Right ventricle myocardium inferior (tissue), 1 donor: ENCODE measurements at regions not wholly inside any gene's neighbourhood (a gene's known extent, or its start where the extent isn't known, plus 50 kb on each side); places are given as distances from the start of the nearest gene placed in this dataset.
A peak's percentile ranks its signal among the peaks of the same experiment; 100 is the strongest.

Experiments
- ATAC-seq: fragments of 200-7000 bp; cut with Tn5 transposase; one replicate; pipeline ENCODE4 v1.9.1; 2020; ENCODE audit warnings: mild to moderate bottlenecking, moderate library complexity
- DNase-seq: peaks from one replicate; pipeline ENCODE4 v3.0.0; 2021; ENCODE audit errors: missing footprints
- intact Hi-C: fragments of 100-400 bp; cut with DNase I; formaldehyde crosslinking; loops from one replicate; pipeline ENCODE4 v1.11.0; 2022
- donor health status: DM: no; HTN: yes; CAD: no; lungs with severe emphysema.

DNA sequence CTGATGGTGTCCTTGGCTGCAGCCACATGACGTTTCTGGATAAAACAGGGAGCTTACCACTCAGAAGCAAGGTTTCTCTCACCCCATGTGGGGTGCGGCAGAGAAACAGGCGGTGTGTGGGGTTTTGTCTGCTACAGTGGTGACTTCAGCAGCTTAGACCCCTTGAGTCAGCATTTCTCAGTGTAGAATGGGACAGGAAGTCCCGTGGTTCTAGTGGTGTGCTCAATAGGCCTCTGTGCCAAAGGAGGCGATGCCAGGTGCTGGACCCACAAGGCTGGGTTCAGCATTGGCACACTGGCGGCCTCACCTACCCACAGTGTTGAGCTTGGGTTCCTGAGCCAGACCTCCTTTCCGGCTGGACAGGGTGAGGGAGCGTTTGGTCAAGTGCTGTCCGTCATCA is 125.2 kb upstream of the SMIM23 start:
- intact Hi-C loops: no loop called here
- ATAC-seq: peak; percentile 47
- DNase-seq: no peak

- no peak for DNase-seq
- intact Hi-C loops: no loop called here
- no peak for ATAC-seq
Observed at GRCh38 chr5:171661143-171661542, 124.5 kb upstream of the SMIM23 start.

GRCh38 chr5:171663311-171664085 is 122.1 kb upstream of the SMIM23 start:
- DNase-seq (no peak), ATAC-seq (no peak)
- intact Hi-C loops: no loop called here

DNA sequence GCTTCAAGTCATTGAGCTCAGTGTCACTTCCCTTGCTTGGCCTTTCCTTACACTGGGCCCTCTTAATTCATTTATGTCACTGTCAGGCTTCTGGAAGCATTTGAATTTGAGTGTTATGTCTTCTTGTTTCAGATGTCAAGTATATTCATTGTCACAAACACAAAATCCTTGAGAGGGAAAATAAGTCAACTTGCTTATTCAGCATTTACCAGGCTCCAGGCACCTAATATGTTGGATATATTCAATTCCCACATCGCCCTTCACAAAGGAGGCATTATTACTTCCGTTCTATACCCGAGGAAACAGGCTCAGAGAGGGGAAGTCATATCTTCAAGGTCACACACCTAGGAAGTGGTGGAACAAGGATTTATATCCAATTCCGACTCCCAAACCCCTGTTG is 121.1 kb upstream of the SMIM23 start:
- ATAC-seq (no peak), DNase-seq (no peak)
- intact Hi-C loops: no loop called here

- ATAC-seq: no peak
- intact Hi-C loops: no loop called here
Observed at GRCh38 chr5:171666815-171667214, 118.8 kb upstream of the SMIM23 start.

DNA sequence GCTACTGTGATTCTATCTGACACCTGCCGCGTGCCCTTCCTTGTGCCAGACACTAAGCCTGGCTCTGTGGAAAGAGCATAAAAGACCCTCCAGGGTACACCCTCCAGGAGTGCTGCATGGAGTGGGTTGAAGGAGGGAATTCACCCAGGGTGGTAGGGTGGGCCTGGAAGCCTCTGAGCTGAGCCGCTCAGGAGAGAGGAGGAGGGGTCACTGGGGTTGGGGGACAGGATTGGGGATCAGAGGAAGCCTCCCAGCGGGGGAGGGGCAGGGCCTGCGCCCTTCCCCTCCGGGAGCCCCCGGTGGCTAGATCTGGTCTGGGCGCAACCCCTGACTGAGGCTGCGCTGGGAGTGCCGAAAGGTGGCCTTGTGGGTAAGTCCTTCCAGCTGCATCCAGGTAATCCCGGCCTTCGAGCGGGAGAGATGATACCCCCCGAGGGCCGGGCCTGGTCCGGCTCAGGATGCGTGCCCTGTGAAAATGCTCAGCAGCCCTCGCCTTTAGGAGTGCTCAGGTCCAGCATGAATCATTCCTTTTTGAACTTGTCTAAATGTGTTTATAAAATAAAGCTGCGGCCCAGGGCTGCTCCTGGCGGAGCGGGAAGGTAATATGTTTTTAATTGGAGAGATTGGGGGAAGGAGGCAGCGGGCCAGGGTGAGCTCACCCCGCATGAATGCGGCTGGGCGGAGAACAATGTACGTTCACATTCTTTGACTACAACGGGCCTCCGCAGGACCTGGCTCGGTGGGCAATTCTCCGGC is 118.1 kb upstream of the SMIM23 start:
- DNase-seq (peak; percentile 73), ATAC-seq (peak; percentile 77)
- intact Hi-C loops: no loop called here

More at GRCh38 chr5:171666815-171667214, 118.8 kb upstream of the SMIM23 start:
- DNase-seq: no peak

DNA sequence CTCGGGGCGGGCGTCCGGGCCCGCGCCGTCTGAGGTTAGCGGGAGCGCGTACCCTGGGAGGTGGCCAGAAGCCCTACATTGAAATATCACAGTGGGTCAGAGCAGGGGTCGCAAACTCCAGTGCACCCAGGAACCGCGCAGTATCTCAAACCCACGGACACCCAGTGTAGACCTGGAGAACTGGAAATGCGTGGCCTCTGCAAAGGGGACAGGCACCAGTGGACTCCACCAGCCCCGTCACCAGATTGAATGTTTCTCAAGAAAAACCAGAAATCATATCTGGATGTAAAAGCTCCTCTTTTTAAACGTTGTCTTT is 117.6 kb upstream of the SMIM23 start:
- DNase-seq (no peak), ATAC-seq (no peak)
- intact Hi-C loops: no loop called here

- intact Hi-C loops: no loop called here
- ATAC-seq (no peak), DNase-seq (no peak)
Observed at GRCh38 chr5:171669571-171669970, 116.0 kb upstream of the SMIM23 start.

- no peak for ATAC-seq
- intact Hi-C loops: no loop called here
- no peak for DNase-seq
Observed at GRCh38 chr5:171672556-171672955, 113.1 kb upstream of the SMIM23 start.

GRCh38 chr5:171673328-171673727 is 112.3 kb upstream of the SMIM23 start:
- ATAC-seq: no peak
- intact Hi-C loops: no loop called here
- no peak for DNase-seq

DNA sequence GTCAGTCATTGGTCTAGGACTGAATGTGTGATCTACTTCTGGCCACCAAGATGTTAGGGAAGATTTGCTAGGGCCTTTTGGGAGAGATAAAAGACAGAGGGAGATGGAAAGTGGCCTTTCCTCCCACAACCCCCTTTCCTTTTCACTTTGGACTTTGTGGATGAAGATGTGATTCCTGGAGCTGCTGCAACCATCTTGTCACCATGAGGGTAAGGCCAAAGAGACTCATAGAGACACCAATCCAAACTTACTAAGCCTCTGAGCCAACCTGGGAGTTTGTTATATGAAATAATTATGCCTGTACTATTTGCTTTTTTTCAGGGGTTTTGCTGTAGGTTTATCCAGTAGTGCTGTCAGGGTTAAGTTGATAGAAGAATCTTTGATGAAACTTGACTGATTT is 111.8 kb upstream of the SMIM23 start:
- intact Hi-C loops: no loop called here
- no peak for DNase-seq
- no peak for ATAC-seq

GRCh38 chr5:171675511-171675910 is 110.1 kb upstream of the SMIM23 start:
- no peak for DNase-seq
- no peak for ATAC-seq
- intact Hi-C loops: no loop called here

GRCh38 chr5:171676286-171676944 is 109.2 kb upstream of the SMIM23 start:
- peak; percentile 34 for ATAC-seq
- DNase-seq: no peak
- intact Hi-C loops: no loop called here

- ATAC-seq (no peak), DNase-seq (no peak)
- intact Hi-C loops: no loop called here
Observed at GRCh38 chr5:171678646-171679045, 107.0 kb upstream of the SMIM23 start.

- ATAC-seq (no peak), DNase-seq (no peak)
- intact Hi-C loops: no loop called here
Observed at GRCh38 chr5:171680485-171680884, 105.1 kb upstream of the SMIM23 start.

- intact Hi-C loops: no loop called here
- no peak for DNase-seq
- ATAC-seq: no peak
Observed at GRCh38 chr5:171681061-171681460, 104.6 kb upstream of the SMIM23 start.

DNA sequence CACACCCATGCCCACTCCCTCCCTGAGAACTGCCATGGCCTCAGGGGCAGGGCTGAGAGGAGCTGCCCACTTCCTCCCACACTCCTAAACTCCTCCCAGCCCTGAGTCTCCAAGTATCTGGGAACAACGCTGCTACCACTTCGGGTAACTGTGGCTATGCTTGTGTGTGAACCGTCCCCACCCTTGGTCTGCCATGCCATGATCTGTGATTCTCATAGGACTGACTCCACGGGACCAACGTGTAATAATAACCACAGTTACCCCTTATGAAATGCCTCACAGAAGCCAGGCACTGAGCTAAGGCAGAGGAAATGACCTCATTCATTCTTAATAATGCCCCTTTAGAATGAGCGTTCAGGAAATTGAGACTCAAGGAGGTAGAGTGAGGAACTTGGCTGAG is 103.9 kb upstream of the SMIM23 start:
- DNase-seq: no peak
- peak; percentile 21 for ATAC-seq

DNA sequence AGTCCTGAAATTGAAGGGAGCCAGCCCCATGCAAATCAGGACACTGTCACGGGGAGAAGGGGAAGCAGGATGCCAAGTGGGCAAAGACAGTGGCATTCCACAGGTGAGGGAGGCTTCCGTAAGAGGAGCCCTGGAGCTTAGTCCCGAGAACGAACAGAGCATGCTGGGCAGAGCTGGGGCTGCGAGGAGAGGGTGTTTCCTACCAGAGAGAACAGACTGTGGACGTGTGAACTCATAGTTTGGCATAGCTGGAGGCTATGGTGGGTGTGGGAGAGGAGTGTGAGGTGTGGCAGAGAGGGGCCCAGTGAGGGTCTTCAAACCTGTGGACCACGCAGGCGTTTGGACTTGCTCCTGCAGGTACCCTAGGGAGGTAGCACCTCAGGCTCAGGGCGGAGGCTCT is 102.8 kb upstream of the SMIM23 start:
- intact Hi-C loops: no loop called here
- DNase-seq (no peak), ATAC-seq (peak; percentile 40)

More for the DNA sequence above, 103.9 kb upstream of the SMIM23 start:
- intact Hi-C loops: no loop called here

DNA sequence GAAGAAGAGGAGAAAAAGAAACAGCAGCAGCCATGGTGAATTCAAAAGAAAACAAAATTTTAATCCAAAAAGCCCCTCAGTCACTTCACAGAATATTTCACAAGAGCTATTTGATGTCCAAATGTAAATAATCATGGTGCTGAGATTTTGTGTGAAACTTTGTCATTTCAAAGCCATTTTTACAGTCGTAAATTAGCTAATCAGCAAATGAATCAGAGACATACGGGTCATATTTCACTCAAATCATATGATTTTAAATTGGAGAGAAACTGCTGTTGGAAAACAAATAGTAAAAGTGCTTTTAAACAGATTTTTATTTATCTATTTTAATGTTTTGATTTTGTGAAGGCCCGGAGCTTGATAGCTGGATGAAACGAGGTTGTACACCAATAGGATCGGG is 101.4 kb upstream of the SMIM23 start:
- intact Hi-C loops: no loop called here

More for the DNA sequence above, 101.4 kb upstream of the SMIM23 start:
- DNase-seq (no peak), ATAC-seq (no peak)
